A673 (cell line): ENCODE measurements at regions not wholly inside any gene's neighbourhood (a gene's known extent, or its start where the extent isn't known, plus 50 kb on each side); places are given as distances from the start of the nearest gene placed in this dataset.

Experiments used
- BruUV-seq: library from RNA; stranded (reverse); fragments of 400-500 nt; replicated peaks from 2 replicates; lab custom pipeline; 2021; lab: Mats Ljungman, UMichigan
- CTCF ChIA-PET: fragments of 300-600 bp; sonication (Branson Sonifier 250); formaldehyde crosslinking; loops from one replicate; lab custom pipeline; 2022; ENCODE audit warnings: antibody characterized with exemption; lab: Charles Lee
- POLR2A ChIA-PET: fragments of 300-600 bp; sonication (Branson Sonifier 250); formaldehyde crosslinking; loops from one replicate; lab custom pipeline; 2022; ENCODE audit warnings: antibody characterized with exemption; ENCODE audit not compliant: low non-redundant PET; lab: Charles Lee
- DNase-seq: peaks from one replicate; pipeline ENCODE4 v3.0.0-alpha.2; 2015; ENCODE audit warnings: low spot score
- H3K27ac ChIP-seq: fragments of 200-600 bp; sonication (generic); 2 replicates; pipeline ENCODE4 v1.5.1; 2016; ENCODE audit warnings: mixed run types, low read depth, mild to moderate bottlenecking, mixed read lengths, antibody characterized with exemption, low read length; ENCODE audit not compliant: poor library complexity, severe bottlenecking
- H3K27me3 ChIP-seq: fragments of 200-600 bp; sonication (generic); replicated peaks from 2 replicates; pipeline ENCODE4 v1.6.1; 2017; ENCODE audit warnings: mixed run types, low read depth, mild to moderate bottlenecking, mixed read lengths, antibody characterized with exemption, low read length; ENCODE audit not compliant: insufficient read depth, poor library complexity
- H3K36me3 ChIP-seq: fragments of 200-600 bp; sonication (generic); 2 replicates; pipeline ENCODE4 v1.6.1; 2016; ENCODE audit warnings: mixed run types, mild to moderate bottlenecking, mixed read lengths, antibody characterized with exemption, low read length; ENCODE audit not compliant: insufficient read depth, poor library complexity, severe bottlenecking
- H3K4me1 ChIP-seq: fragments of 200-600 bp; sonication (generic); 2 replicates; pipeline ENCODE4 v1.6.1; 2017; ENCODE audit warnings: mixed run types, mild to moderate bottlenecking, mixed read lengths, antibody characterized with exemption, low read length; ENCODE audit not compliant: insufficient read depth, poor library complexity, severe bottlenecking
- H3K4me3 ChIP-seq: fragments of 200-600 bp; sonication (generic); 2 replicates; pipeline ENCODE4 v1.5.1; 2016; ENCODE audit warnings: low read depth, mixed run types, mild to moderate bottlenecking, mixed read lengths, low read length; ENCODE audit not compliant: poor library complexity, severe bottlenecking
- H3K9me3 ChIP-seq: fragments of 200-600 bp; sonication (generic); 2 replicates; pipeline ENCODE4 v1.6.1; 2016; ENCODE audit warnings: mixed run types, low read depth, mild to moderate bottlenecking, mixed read lengths, antibody characterized with exemption, low read length; ENCODE audit not compliant: poor library complexity, severe bottlenecking
- EZH2 ChIP-seq: fragments of 200-600 bp; sonication (generic); IDR thresholded peaks from 2 replicates; pipeline ENCODE4 v1.6.1; 2017; ENCODE audit warnings: borderline replicate concordance, low read depth, mild to moderate bottlenecking, mixed read lengths, antibody characterized with exemption, low read length; ENCODE audit not compliant: poor library complexity, severe bottlenecking
- intact Hi-C: fragments of 100-400 bp; cut with micrococcal nuclease; formaldehyde crosslinking; loops from one replicate; pipeline ENCODE4 v1.10.0; 2022; ENCODE audit not compliant: unreplicated experiment
- TF ChIP-seq, protein P1 (sequence below): fragments of 300-800, 200-600 bp; sonication (generic); conservative IDR thresholded peaks from 2 replicates; pipeline ENCODE4 v1.5.1; 2017; ENCODE audit warnings: low read depth, mild to moderate bottlenecking, antibody characterized with exemption, low read length, moderate library complexity, mixed read lengths

DNA sequence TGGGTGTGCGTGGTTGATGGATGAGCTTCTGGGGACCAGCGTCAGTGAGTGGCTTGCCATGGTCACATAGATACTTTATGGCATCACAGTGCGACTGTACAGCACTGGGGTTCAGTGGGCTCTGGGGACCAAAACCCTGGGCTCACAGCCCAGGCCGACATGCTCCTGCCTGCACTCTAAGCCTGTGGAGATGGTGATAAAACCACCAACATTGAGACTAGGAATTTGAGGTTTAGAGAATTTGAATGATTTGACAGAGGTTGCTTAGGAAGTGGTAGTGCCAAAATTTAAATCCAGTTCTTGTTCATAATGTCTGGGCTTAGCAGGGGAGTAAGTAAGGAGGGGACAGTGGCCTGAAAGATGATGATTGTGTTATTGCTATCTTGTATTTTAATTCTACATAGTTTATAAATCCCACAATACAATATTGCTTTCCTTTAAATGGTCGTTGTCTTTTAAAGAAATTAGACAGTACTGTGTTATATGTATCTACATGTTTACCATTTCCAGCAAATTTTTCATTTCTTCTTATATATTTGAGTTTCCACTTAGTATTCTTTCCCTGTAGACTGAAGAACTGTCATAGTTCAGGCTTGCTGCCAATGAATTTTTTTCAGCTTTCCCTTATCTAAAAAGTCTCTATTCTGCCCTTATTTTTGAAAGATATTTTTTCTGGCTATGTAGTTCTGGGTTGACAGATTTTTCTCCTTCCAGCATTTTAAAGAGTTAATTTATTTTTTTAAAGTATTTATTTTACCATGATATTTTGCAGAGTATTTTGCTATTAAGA lies 235.4 kb upstream of the RGMA start:
- BruUV-seq = no TSS peak
- H3K4me1 ChIP-seq = no peaks in the 10 kb centered on the region
- ChIA-PET POLR2A (no interaction called here), CTCF (no interaction called here)
- intact Hi-C loops = no loop called here
- no peak overlapping the region for H3K4me3 ChIP-seq
- H3K9me3 ChIP-seq = no peaks in the 10 kb centered on the region
- no peak overlapping the region for H3K27ac ChIP-seq
- no peaks in the 10 kb centered on the region for H3K36me3 ChIP-seq
- TF ChIP-seq, protein P1, sequence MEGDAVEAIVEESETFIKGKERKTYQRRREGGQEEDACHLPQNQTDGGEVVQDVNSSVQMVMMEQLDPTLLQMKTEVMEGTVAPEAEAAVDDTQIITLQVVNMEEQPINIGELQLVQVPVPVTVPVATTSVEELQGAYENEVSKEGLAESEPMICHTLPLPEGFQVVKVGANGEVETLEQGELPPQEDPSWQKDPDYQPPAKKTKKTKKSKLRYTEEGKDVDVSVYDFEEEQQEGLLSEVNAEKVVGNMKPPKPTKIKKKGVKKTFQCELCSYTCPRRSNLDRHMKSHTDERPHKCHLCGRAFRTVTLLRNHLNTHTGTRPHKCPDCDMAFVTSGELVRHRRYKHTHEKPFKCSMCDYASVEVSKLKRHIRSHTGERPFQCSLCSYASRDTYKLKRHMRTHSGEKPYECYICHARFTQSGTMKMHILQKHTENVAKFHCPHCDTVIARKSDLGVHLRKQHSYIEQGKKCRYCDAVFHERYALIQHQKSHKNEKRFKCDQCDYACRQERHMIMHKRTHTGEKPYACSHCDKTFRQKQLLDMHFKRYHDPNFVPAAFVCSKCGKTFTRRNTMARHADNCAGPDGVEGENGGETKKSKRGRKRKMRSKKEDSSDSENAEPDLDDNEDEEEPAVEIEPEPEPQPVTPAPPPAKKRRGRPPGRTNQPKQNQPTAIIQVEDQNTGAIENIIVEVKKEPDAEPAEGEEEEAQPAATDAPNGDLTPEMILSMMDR = no peak
- TF ChIP-seq EZH2 = no peak
- DNase-seq = no peak
- H3K27me3 ChIP-seq = no peaks in the 10 kb centered on the region

DNA sequence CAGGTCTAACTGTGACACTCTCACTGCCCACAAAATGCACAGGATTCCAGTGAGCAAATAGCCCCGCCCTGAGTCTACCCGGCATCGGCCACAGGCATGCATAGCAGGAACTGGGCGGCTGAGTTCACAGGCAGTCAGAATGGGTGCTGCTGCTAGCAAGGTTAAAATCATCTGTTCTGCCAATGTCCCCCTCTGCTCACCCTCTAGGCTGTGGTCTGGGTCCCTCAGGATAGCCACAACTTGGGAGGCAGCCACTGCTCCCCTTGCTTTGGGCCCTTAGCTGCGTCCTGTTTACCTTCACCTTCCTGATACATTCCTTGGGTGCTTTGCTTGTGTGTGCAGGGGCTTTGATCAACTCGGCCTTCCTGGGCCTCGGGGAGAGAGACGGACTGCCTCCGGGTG lies 232.9 kb upstream of the RGMA start:
- H3K36me3 ChIP-seq = no peaks in the 10 kb centered on the region
- CTCF ChIA-PET = no interaction called here
- no peaks in the 10 kb centered on the region for H3K4me1 ChIP-seq
- BruUV-seq = no TSS peak
- TF ChIP-seq EZH2 = no peak
- TF ChIP-seq, protein P1 = no peak
- H3K27me3 ChIP-seq = no peaks in the 10 kb centered on the region
- no peak overlapping the region for H3K4me3 ChIP-seq
- H3K9me3 ChIP-seq = no peaks in the 10 kb centered on the region
- POLR2A ChIA-PET = no interaction called here
- intact Hi-C loops = no loop called here
- no peak for DNase-seq
- no peak overlapping the region for H3K27ac ChIP-seq

DNA sequence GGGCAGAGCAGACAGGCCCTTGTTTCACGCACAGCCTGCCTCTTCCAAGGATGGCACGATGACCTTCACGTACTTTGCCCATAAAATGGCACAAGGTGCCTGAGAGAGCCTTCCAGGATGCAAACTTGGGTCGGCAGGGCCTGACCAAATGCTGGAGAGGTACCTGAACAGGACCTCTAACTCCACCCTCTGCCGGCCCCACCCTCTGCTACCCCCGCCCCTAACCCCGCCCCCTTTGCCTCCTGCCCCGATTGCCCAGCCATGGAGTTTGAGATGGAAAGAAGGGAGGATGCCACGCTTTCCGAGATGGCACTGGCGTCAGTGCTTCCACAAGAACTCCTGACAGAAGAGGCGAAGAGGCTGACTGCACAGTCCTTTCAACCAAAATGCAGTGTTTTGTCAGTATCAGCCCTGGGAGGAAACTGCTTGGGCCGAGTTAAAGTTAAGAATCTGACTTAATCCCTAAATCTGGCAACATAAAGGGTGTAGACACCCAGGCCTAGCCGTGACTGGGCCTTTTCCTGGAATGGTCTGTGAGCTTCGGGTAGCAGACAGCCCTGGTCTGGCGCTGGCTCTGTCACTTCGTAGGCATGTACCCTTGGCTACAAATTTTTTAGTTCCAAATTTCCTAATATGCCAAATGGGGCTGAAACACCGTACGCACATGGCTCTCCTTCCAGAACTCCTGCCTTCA lies 230.3 kb upstream of the RGMA start:
- no peaks in the 10 kb centered on the region for H3K27me3 ChIP-seq
- H3K36me3 ChIP-seq = no peaks in the 10 kb centered on the region
- POLR2A ChIA-PET = no interaction called here
- no peak for DNase-seq
- no peak overlapping the region for H3K27ac ChIP-seq
- intact Hi-C loops = no loop called here
- CTCF ChIA-PET = no interaction called here
- no peaks in the 10 kb centered on the region for H3K4me1 ChIP-seq
- H3K4me3 ChIP-seq = no peak overlapping the region
- H3K9me3 ChIP-seq = no peaks in the 10 kb centered on the region
- TF ChIP-seq, protein P1 = no peak
- no TSS peak for BruUV-seq
